GM21390 (cell line): ENCODE measurements at regions not wholly inside any gene's neighbourhood (a gene's known extent, or its start where the extent isn't known, plus 50 kb on each side); places are given as distances from the start of the nearest gene placed in this dataset.
"Not testable (repeated sequence)": the region's sequence is repeated elsewhere in the genome, so short reads cannot be mapped to it uniquely, and the experiment has no call there.

Experiments
- ATAC-seq: cut with Tn5 transposase; IDR thresholded peaks from one replicate; pipeline ENCODE4 v1.9.1; 2021; ENCODE audit not compliant: unreplicated experiment

GRCh38 chr3:36075491-36075890 is 304.8 kb upstream of the STAC start:
- no peak for ATAC-seq

GRCh38 chr3:36077320-36077719 is 303.0 kb upstream of the STAC start:
- ATAC-seq = no peak

- ATAC-seq = not testable (repeated sequence)
These were observed 297.3 kb upstream of the STAC start for GRCh38 chr3:36082958-36083357.

GRCh38 chr3:36095238-36095637 is 285.1 kb upstream of the STAC start:
- ATAC-seq = no peak

GRCh38 chr3:36097209-36097608 is 283.1 kb upstream of the STAC start:
- no peak for ATAC-seq

GRCh38 chr3:36114353-36114752 is 266.0 kb upstream of the STAC start:
- ATAC-seq = no peak

- ATAC-seq = no peak
These were observed 256.0 kb upstream of the STAC start for GRCh38 chr3:36124118-36124796.

GRCh38 chr3:36132214-36132613 is 248.1 kb upstream of the STAC start:
- no peak for ATAC-seq

GRCh38 chr3:36135863-36136262 is 244.4 kb upstream of the STAC start:
- no peak for ATAC-seq

- ATAC-seq = no peak
These were observed 237.6 kb upstream of the STAC start for GRCh38 chr3:36142746-36143145.

GRCh38 chr3:36146404-36146803 is 233.9 kb upstream of the STAC start:
- no peak for ATAC-seq

GRCh38 chr3:36147934-36148558 is 232.3 kb upstream of the STAC start:
- no peak for ATAC-seq

- ATAC-seq = no peak
These were observed 230.8 kb upstream of the STAC start for GRCh38 chr3:36149447-36149865.

GRCh38 chr3:36155515-36155914 is 224.8 kb upstream of the STAC start:
- no peak for ATAC-seq

- no peak for ATAC-seq
These were observed 215.9 kb upstream of the STAC start for GRCh38 chr3:36164400-36164799.

- ATAC-seq = no peak
These were observed 214.6 kb upstream of the STAC start for GRCh38 chr3:36165509-36166290.

- ATAC-seq = no peak
These were observed 213.8 kb upstream of the STAC start for GRCh38 chr3:36166477-36166876.

- ATAC-seq = no peak
These were observed 207.6 kb upstream of the STAC start for GRCh38 chr3:36172699-36173098.

- ATAC-seq = no peak
These were observed 205.0 kb upstream of the STAC start for GRCh38 chr3:36175113-36175812.

- ATAC-seq = no peak
These were observed 204.3 kb upstream of the STAC start for GRCh38 chr3:36175916-36176461.

- ATAC-seq = no peak
These were observed 202.3 kb upstream of the STAC start for GRCh38 chr3:36178018-36178417.
